ENCODE measurements at regions not wholly inside any gene's neighbourhood (a gene's known extent, or its start where the extent isn't known, plus 50 kb on each side); places are given as distances from the start of the nearest gene placed in this dataset.
"Not testable (repeated sequence)": the region's sequence is repeated elsewhere in the genome, so short reads cannot be mapped to it uniquely, and the experiment has no call there.

DNA sequence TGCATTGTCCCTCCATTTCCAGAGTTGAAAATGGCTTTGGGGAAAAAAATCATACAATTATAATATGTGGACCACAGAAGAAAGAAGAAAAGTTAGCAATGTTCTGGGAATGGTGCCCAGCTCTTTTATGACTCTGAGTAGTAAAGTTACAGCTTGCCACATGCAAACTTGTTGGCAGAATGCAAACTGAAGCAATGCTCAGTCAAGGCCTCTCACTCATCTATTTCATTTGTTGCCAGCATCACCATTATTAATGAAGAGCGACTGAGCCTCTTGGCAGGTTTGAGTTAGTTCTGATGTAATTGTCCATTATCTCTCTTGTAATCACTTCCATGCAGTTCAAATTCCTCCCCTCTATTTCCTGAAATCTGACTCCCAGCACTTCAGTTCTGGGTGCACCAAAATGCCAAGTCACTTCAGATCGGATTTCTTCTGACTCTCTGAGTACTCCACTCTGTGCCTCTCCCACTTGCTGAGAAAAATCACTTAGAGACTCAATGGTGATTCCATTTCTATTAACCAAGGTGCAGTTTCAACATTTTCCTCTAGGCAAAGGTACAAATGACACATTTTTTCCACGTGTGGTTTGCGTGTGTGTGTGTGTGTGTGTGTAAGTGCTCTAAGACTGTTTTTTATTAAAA is 154.4 kb upstream of the STMND1 start:
- no peak for DNase-seq

DNA sequence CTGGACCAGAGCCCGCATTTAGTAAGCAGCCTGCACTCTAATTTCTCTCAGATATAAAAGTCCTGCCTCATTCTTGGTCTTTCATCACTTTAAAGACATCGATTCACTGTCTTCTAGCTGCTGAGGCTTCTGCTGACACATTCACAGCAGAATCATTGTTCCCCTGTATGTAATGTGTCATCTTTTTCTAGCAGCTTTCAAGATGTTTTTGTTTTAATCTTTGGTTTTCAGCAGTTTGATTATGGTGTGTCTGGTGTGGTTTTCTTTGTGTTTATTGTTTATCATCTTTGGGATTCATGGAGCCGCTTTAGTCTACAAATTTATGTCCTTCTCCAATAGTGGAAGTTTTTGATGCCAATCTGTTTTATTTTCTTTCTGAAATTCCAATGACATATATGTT is 157.3 kb upstream of the STMND1 start:
- DNase-seq = no peak

DNA sequence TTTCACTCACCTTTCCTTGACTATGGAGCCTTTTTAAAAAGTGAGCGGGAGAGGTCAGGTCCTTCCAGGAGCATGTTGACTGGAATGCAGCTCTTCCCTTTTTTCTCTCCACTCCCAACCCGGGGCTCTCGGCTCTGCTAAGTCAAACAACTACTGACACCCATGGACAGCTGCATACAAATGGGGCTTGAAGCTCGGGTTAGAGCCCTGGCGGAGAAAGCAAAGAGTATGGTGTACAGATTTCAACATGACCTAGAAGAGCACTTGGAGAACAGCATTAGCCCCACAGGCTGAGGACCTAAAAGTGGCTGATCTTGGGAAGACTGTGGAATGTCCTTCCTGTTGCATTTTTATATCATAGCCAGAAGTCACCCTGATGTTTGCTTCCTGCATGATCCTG is 162.0 kb upstream of the STMND1 start:
- no peak for DNase-seq

DNA sequence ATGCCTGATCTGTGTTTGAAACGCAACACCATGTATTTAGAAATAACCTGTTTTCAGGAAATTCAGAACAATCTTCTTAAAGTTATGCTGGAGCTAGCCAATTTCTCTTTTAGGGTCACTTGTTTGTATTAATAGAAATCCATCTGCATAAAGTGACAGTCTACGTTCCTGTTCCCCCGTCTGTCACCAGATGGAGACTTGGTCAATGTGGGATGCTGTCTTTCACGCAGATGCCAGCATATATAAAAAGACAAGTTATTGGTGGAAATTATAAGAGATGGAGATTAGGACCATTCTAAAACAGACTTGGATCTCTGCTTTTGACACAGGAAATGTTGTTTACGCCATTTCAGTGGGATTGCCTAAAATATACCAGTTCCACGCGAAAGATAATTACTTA is 162.5 kb upstream of the STMND1 start:
- DNase-seq = no peak

DNA sequence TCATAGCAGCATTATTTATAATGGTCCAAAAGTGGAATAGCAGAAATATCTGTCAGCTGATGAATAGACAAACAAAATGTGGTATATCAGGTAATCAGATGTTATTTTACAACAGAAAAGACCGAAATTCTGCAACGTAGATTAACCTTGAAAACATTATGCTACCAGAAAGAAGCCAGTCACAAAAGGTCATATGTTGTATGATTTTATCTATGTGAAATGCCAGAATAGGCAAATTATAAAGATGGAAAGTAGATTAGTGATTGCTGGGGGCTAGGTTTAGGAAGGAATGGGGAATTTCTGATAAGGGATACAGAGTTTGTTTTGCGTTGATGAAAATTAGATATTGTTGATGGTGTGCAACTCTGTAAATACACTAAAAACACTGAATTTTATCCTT is 165.0 kb upstream of the STMND1 start:
- DNase-seq = no peak

DNA sequence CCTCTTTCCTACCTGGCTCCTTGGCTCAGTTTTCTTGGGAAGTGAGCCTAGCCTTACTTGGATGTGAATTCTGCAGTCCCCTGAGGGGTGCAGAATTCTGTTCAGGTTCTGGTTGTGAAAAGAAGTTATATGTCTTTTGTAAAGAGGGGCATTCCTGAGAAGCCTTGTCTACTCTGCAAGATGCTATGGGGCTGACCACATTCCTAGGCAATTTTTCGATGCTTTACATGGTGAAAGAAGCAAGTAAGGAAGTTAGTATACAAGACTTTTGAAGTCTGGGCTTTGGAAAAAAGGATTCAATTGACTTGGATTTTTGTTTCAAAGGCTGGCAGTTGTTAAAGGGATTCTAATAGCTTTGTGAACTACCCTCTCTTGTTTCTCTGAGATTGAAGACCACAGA is 167.9 kb upstream of the STMND1 start:
- no peak for DNase-seq

DNA sequence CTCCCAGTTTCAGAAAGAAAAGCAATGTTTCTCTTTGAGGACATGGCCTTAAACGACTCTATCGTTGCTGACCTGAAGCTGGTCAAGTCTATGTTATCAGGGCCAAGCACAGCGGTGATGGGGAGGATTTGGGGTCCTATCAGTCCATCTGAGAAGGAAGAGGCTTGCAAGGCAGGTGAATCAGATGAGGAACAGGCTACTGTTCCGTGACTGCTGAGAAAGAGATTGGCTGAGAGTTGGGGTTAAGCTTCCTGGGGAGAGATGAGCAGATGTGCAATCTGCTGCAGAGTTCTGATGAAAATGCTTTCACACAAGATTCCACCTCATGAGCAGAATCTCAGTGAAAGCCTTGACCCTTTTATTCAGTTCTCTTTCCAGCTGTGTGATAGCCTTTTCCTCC is 168.3 kb upstream of the STMND1 start:
- DNase-seq = no peak

DNA sequence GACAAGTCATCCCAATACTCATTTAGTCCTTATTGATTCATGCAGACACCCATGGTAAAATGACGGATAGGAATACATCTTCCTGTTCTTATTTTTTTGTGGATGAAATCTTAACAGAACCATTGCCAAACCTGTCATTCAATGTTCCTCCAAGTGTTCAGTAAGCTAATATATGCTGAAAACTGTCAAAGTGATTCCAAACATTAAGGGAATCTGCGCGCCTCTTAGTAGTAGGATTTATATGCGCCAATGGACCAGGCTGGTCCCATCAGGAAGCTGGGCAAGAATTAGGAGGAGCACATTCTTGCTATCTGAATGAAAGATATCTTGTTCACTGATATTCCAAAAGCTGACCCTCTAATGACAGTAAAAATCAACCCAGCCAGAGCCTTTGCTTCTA is 168.9 kb upstream of the STMND1 start:
- no peak for DNase-seq

DNA sequence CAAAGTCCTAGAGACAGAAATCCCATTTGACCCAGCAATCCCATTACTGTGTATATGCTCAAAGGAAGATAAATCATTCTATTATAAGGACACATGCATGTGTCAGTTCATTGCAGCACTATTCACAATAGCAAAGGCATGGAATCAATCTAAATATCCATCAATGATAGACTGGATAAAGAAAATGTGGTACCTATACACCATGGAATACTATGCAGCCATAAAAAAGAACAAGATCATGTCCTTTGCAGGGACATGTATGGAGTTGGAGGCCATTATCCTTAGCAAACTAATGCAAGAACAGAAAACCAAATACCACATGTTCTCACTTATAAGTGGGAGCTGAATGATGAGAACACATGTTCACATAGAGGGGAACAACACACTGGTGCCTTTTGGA is 169.8 kb upstream of the ATXN1 start:
- DNase-seq = not testable (repeated sequence)

DNA sequence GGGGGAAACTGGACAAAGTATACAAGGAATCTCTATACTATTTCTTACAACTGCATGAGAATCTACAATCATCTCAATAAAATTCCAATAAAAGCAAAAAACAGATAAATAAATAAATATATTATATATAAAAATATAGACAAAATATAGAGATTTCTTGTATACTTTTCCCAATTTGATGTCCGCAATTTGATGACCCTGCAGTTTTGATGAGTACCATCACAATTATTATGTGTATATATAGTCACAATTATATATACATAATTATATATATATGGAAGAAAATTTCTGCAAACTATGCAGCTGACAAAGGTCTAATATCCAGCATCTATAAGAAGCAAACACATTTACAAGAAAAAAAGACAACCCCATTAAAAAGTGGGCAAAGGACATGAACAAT is 169.2 kb upstream of the ATXN1 start:
- DNase-seq = no peak

DNA sequence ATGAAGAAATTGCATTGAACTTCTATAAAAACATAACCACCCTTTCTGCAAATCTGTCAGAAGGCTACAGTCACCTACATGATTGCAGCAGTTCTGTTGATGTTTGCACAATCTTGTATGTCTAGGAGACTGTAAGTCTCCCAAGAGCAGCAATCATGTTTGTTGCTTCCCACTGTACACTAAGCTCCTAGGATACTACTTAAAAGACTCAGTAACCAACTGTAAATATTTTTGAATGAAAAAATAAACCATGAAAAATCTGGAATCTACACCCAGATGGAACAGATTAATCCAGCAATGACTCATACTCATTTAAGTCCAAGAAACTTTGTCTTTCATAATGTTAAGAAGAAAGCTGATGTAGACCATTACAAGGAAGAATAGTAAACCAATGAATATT is 168.5 kb upstream of the ATXN1 start:
- no peak for DNase-seq

DNA sequence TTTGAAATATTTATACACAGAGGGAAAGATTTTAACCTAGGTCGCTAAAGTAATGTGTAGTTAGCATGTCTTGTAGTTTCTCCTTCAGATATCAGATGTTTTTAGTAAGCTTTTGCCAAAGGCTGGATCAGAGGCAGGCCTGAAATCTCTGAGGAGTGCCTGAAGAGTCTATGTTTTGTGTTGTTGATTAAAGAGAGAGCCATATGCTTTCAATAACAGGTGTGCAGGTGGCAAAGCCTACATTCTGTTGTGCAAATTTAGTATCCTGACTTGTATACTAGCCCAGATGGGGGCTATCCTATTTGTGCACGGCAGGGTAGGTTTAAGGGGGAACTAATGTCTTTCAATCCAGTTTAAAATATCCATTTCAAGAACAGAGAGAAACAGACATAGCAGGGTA is 167.1 kb upstream of the ATXN1 start:
- DNase-seq = no peak

DNA sequence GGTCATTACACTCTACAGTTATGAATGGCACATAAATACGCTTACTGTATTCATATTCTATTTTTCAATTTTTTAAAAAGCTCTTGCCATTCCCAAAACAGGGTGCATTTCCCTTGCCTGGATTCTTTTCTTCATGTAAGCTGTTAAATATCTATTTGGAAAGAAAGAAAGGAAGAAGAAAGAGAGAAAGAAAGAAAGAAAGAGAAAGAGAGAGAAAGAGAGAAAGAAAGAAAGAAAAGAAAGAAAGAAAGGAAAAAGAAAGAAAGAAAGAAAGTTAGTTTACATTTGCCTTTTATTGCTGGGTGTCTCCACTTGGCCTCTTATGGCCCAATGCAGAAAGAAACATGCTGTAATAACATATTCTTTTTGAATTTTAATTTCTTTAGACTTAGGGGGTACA is 165.9 kb upstream of the ATXN1 start:
- no peak for DNase-seq

DNA sequence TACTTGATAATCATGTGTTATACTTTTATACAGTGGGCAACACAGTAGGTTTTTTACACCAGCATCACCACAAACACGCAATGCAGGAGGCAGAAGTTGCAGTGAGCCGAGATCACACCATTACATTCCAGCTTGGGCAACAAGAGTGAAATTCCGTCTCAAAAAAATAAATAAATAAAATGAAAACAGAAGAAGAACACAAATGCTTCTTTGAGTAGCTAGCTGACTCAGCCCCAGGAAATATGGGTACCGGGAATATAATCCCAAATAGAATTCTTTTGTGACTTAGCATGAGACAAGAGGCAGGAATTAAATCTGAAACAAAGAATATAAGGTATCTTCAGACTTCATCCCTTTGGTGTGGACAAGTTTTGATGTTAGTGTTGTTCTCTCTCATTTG is 164.2 kb upstream of the ATXN1 start:
- no peak for DNase-seq

DNA sequence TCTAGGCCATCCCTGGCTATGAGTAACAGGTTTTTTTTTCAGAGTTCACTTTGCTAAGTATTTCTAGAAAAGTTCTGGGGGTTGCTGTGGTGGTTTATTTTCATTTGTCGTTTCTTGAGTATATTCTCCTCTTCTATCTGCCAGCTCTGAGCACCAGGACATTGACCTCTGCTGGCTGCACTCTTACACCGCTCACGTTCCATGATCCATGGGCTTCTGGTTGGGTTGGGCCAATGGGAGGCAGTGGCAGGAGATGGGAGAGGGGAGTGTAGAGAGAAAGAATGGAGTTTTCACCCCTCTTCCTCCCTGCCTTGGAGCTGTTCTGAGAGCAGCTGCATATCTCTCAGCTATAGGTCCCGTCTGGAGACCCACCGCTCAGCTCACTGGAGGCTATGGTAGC is 161.0 kb upstream of the ATXN1 start:
- no peak for DNase-seq

DNA sequence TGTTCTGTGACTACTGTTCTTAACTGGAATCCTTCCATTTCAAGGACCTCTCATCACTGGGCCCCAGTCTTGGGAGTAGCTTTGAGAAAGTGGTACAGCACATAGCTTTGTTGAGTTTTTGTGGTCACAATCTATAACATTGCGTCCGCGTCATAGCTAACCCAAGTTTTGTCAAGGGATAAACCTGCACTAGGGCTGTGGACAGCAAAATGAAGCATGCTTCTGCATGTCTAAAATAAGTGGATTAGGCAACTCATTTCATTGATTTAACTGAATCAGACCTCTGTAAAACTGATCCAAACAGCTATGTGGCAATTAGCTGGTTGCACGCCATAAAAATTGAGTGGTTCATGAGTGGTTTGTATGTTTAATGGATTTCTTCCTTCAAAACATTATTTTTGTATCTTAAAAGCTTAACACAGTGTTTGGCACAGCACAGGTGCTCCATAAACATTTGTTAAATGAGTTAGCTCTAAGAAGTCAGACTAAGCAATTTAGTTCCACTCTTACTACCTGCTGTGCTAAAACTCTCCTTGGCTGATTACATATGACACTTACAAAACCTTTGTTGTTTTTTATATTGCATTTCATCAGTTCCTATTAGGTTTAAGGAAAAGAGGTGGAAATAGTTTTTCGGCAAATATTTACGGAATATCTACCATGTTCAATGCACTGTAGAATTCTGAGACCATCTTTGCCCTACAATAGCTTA is 160.3 kb upstream of the ATXN1 start:
- DNase-seq = no peak

DNA sequence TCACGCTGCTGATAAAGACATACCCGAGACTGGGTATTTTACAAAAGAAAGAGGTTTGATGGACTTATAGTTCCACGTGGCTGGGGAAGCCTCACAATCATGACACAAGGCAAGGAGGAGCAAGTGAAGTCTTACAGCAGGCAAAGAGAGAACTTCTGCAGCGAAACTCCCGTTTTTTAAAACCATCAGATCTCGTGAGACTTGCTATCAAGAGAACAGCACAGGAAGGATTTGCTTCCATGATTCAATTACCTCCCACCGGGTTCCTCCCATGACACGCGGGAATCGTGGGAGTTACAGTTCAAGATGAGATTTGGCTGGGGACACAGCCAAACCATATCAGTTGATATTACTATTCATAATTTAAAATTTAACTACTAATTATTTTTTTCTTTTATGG is 157.3 kb upstream of the ATXN1 start:
- DNase-seq = no peak

DNA sequence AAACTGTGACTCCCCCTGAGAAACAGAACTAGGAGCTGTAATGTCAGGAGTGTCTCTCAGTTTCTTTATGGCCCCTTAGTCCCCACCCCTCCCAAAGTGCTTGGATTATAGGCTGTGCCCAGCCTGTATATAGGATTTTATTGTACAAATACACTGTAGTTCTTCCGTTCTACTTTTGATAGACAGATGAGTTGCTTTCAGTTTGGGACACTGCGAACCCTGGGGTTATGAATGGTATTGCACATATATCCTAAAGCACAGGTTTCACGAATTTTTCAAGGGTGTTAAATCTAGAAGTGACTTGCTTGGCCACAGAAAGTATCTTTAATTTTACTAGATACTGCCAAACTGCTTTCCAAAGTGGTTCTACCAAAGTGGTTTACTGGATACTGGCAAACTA is 152.9 kb upstream of the ATXN1 start:
- no peak for DNase-seq

DNA sequence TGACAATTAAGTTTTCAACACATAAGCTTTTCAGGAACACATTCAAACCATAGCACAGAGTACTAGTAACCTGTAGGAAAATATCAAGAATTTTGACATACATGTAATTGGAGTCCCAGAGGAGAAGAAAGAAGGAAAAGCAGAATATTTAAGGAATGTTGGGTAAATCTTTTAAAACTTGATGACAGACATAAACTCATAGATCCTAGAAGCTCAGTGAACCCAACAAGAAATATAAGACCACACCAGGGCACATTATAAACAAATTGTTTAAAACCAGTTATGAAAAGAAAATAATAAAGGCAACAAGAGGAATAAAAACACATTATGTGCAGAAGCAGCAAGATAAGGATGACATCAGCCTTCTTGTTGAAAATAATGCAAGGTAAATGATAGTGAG is 151.5 kb upstream of the ATXN1 start:
- no peak for DNase-seq

DNA sequence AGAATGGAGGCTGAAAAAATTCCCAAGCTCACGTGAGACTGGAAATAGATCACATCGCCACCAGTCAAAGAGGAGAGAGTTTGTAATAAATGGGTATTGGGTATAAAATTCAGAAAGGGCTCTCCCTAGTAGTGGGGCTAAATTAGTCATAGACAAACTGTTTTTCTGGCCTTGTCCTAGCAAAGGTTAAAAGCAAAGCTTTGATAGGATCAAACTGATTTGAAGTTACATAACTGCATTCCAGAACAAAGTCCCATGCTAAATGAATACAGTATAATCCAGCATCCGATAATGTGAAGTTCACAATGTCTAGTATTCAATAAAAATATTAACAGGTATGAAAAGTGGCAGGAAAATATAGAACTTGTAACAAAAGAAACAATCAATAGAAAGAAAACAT is 149.8 kb upstream of the ATXN1 start:
- DNase-seq = no peak

DNA sequence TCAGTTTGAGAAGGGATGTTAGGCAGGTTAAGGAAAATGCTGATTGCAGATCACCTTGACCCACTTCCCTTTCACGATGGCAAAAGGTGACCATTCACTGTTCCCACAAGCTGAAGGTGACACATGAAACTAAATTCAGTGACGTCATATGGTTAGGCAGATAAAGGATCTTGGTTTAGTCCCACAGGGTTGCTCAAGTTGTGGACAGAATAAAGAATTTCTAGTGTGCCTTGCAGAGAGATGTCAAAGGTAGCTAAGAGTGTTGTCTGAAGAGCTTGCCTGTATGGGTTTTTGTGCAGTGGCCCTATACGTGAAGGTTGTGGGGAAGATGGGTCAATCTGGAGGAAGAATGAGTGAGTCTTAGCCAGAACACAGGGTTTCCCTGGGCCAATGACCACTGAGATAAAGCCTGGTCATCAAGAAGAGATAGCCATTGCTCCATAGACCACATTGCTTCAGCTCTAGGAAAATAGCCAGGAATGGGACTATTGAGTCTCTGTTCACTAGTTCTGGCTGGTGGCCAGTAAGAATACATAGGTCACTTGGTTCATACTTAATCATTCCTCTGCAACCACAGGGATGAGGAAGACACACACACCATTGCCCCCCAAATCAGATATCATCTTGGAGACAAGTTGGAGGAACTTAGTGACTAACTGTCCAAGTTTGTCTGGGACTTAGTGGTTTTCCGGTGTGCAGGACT is 148.5 kb upstream of the ATXN1 start:
- no peak for DNase-seq

DNA sequence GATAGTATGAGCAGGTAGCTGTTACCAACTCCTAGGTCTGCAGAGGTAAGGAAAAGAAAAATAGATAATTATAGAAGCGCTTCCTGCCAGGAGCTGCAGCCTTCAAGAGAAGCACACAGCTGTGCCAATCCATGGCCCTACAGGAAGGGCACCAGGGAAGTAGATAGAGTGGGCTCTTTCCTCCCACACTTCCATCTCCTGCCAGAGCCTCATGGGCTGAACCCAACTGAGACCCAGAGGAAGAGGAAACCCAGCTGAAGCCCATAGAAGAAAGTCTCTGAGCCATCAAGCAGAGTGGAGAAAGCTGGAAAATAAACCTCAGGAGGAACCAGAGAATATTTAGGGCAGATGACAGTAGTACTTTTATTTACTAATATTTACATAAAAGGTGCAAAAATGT is 146.7 kb upstream of the ATXN1 start:
- no peak for DNase-seq

DNA sequence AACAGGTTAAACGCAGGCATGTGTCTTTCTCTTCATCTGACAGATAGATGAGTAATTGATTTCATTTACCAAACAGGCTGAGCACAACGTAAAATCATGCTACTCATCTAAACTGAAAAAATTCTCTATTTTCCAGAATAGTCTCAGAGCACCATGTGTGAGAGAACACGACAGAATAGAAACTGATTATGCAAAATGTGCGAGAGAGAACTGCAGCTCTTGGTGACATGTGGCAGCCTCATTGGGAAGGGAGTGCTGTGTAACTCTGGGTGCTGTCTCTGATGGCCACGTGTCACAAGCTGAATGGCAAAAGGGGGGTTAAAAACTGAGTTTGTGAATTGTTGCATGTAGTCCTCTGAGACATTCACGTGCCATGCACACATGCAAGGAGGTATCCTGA is 143.7 kb upstream of the ATXN1 start:
- no peak for DNase-seq

DNA sequence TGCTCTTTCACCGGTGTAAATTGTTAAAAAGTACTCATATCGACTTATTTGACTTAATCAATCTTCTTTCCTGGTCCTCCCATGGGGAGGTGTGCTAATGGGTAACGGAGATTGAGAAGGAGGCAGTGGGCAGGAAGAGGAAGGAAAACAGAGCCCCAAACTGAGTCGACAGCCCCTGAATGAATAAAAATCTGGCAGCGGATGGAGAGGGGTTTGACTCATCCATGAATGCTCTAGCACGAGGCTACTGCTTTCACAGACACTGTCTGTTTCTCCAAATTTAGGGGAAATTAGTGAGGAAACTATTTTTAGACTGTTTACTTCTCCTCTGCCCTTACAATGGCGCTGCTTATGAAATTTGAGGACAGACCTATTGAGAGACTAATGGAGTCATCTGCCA is 142.2 kb upstream of the ATXN1 start:
- no peak for DNase-seq

DNA sequence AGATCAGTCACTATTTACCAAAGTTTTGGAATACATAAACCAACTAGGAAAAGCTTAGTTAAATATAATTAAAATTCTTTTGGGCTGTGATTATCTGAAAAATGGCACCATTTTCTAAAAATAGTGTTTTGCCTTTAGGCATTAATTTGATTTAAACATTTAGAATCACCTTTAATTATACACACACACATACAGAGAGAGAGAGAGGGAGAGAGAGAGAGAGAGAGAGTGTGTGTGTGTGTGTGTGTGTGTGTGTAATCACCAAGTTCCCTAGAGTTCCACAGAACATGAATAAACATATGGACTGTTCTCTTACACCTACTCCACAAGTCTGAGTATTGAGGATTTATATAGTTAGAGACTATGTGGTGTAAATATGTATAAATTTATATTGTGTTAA is 141.2 kb upstream of the ATXN1 start:
- DNase-seq = no peak
